HCT116 (cell line): ENCODE measurements at regions not wholly inside any gene's neighbourhood (a gene's known extent, or its start where the extent isn't known, plus 50 kb on each side); places are given as distances from the start of the nearest gene placed in this dataset.

Experiments used
- ATAC-seq: fragments of 200-7000 bp; cut with Tn5 transposase; 2 replicates; pipeline ENCODE4 v1.9.1; 2020; ENCODE audit warnings: mild to moderate bottlenecking, moderate library complexity
- BruUV-seq: library from RNA; stranded (reverse); fragments of 400-500 nt; replicated peaks from 2 replicates; lab custom pipeline; 2021; lab: Mats Ljungman, UMichigan
- CTCF ChIA-PET: fragments of 300-600 bp; sonication (Branson Sonifier 250); formaldehyde crosslinking; loops from one replicate; lab custom pipeline; 2021; ENCODE audit warnings: antibody characterized with exemption; lab: Charles Lee
- POLR2A ChIA-PET: fragments of 300-600, 350-600 bp; sonication (Branson Sonifier 250); formaldehyde crosslinking; loops from one replicate; lab custom pipeline; 2021; ENCODE audit warnings: antibody characterized with exemption; lab: Charles Lee
- RAD21 ChIA-PET, 2 experiments: fragments of 300-600 bp; sonication (Branson Sonifier 250); formaldehyde crosslinking; loops; one replicate each; lab custom pipeline; 2023; ENCODE audit warnings: low total read pairs in 2 of 2; ENCODE audit not compliant: uncharacterized antibody in 2 of 2, unreplicated experiment in 2 of 2, low non-redundant PET in 1 of 2; lab: Charles Lee
- DNase-seq: peaks from one replicate; pipeline ENCODE4 v3.0.0-alpha.2; 2010; ENCODE audit warnings: low read depth, low spot score
- H2AFZ ChIP-seq: fragments of 200-600 bp; shearing (Covaris generic), sonication (generic); 2 replicates; pipeline ENCODE4 v1.6.1; 2017; ENCODE audit warnings: low read depth, mixed run types, mixed read lengths, antibody characterized with exemption, low read length; ENCODE audit not compliant: poor library complexity, severe bottlenecking
- H3K27ac ChIP-seq: 2 replicates; pipeline ENCODE4 v1.5.1; 2012; ENCODE audit warnings: low read depth, low read length
- H3K27me3 ChIP-seq: fragments of 200-600 bp; sonication (generic); 2 replicates; pipeline ENCODE4 v1.6.1; 2016; ENCODE audit warnings: mixed run types, low read length, mixed read lengths; ENCODE audit not compliant: insufficient read depth
- H3K36me3 ChIP-seq, 2 experiments: fragments of 200-500 bp in 1 of 2; fragments of 200-600 bp in 1 of 2; sonication (Bioruptor generic) in 1 of 2; sonication (generic) in 1 of 2; 2 replicates each; pipeline versions ENCODE4 v1.5.1 to v1.6.1; 2014 to 2016; ENCODE audit warnings: low read length in 2 of 2, inconsistent platforms in 1 of 2, mixed read lengths in 1 of 2, mixed run types in 1 of 2; ENCODE audit not compliant: insufficient read depth in 2 of 2, control insufficient read depth in 1 of 2
- H3K4me1 ChIP-seq, 2 experiments: fragments of 200-600 bp in 1 of 2; sonication (generic) in 1 of 2; 2 replicates each; pipeline versions ENCODE4 v1.5.1 to v1.6.1; 2012 to 2017; ENCODE audit warnings: low read length in 2 of 2, inconsistent platforms in 1 of 2, mild to moderate bottlenecking in 1 of 2, mixed read lengths in 1 of 2, mixed run types in 1 of 2, moderate library complexity in 1 of 2; ENCODE audit not compliant: insufficient read depth in 2 of 2, control insufficient read depth in 1 of 2
- H3K4me2 ChIP-seq: fragments of 200-600 bp; sonication (generic); 2 replicates; pipeline ENCODE4 v1.6.1; 2017; ENCODE audit warnings: mixed run types, low read length, mixed read lengths
- H3K4me3 ChIP-seq, 2 experiments: fragments of 200-600 bp in 1 of 2; sonication (generic) in 1 of 2; replicated peaks in 1 of 2; 2 replicates each; pipeline ENCODE4 v1.5.1; 2011 to 2016; ENCODE audit warnings: low read length in 2 of 2, control low read depth in 1 of 2, low read depth in 1 of 2, mild to moderate bottlenecking in 1 of 2, mixed read lengths in 1 of 2, mixed run types in 1 of 2
- H3K79me2 ChIP-seq: fragments of 200-600 bp; sonication (generic); 2 replicates; pipeline ENCODE4 v1.6.1; 2017; ENCODE audit warnings: mild to moderate bottlenecking, mixed run types, low read length, moderate library complexity, mixed read lengths; ENCODE audit not compliant: insufficient read depth
- H3K9ac ChIP-seq: fragments of 200-600 bp; sonication (generic); 2 replicates; pipeline ENCODE4 v1.6.1; 2016; ENCODE audit warnings: low read length, mixed read lengths
- H3K9me2 ChIP-seq: fragments of 200-600 bp; sonication (generic), shearing (Covaris generic); 2 replicates; pipeline ENCODE4 v1.6.1; 2017; ENCODE audit warnings: mixed run types, mild to moderate bottlenecking, moderate library complexity; ENCODE audit not compliant: insufficient read depth
- H3K9me3 ChIP-seq, 2 experiments: fragments of 200-500 bp in 1 of 2; fragments of 200-600 bp in 1 of 2; sonication (Bioruptor generic) in 1 of 2; sonication (generic) in 1 of 2; 2 replicates each; pipeline ENCODE4 v1.6.1; 2014 to 2017; ENCODE audit warnings: low read length in 2 of 2, mixed read lengths in 2 of 2, inconsistent platforms in 1 of 2, low read depth in 1 of 2, mild to moderate bottlenecking in 1 of 2, mixed run types in 1 of 2, moderate library complexity in 1 of 2; ENCODE audit not compliant: control insufficient read depth in 1 of 2, insufficient read depth in 1 of 2
- H4K20me1 ChIP-seq: fragments of 200-600 bp; sonication (generic), shearing (Covaris generic); 2 replicates; pipeline ENCODE4 v1.6.1; 2017; ENCODE audit warnings: mixed run types, mild to moderate bottlenecking, moderate library complexity; ENCODE audit not compliant: insufficient read depth
- CBX3 ChIP-seq: IDR thresholded peaks from 2 replicates; pipeline ENCODE4 v1.6.1; 2012; ENCODE audit warnings: low read depth
- CTCF ChIP-seq, 3 experiments: fragments of 200-600 bp in 1 of 3; sonication (generic) in 1 of 3; IDR thresholded peaks in 2 of 3; conservative IDR thresholded peaks in 1 of 3; 2 replicates each; pipeline ENCODE4 v1.5.1; 2012 to 2017; ENCODE audit warnings: low read depth in 2 of 3, low read length in 2 of 3, antibody characterized with exemption in 1 of 3, borderline replicate concordance in 1 of 3, control low read depth in 1 of 3, mild to moderate bottlenecking in 1 of 3, mixed read lengths in 1 of 3, mixed run types in 1 of 3, moderate library complexity in 1 of 3; ENCODE audit not compliant: insufficient read depth in 1 of 3
- EGR1 ChIP-seq: IDR thresholded peaks from 2 replicates; pipeline ENCODE4 v1.6.1; 2012; ENCODE audit warnings: low read depth
- POLR2AphosphoS5 ChIP-seq: IDR thresholded peaks from 2 replicates; pipeline ENCODE4 v1.6.1; 2011; ENCODE audit warnings: mild to moderate bottlenecking, low read depth, low read length, moderate library complexity
- SIN3A ChIP-seq: IDR thresholded peaks from 2 replicates; pipeline ENCODE4 v1.6.1; 2012; ENCODE audit warnings: low read depth
- ZBTB33 ChIP-seq: IDR thresholded peaks from 2 replicates; pipeline ENCODE4 v1.6.1; 2011; ENCODE audit warnings: mild to moderate bottlenecking, low read length, moderate library complexity; ENCODE audit not compliant: insufficient replicate concordance; ENCODE audit errors: extremely low read depth
- intact Hi-C: fragments of 100-400 bp; cut with micrococcal nuclease; formaldehyde crosslinking; loops from 2 replicates; pipeline ENCODE4 v1.10.0; 2022

- TF ChIP-seq CTCF (IDR thresholded peaks at IDR 0.05 in 2 of 3, conservative IDR thresholded peaks at IDR 0.05 in 1 of 3; ENCODE audit: borderline replicate concordance in 1 of 3, insufficient read depth in 1 of 3, low read depth in 2 of 3, low read length in 2 of 3): no peak
- no peak for TF ChIP-seq SIN3A
- TF ChIP-seq CBX3: no peak
- TF ChIP-seq ZBTB33: no peak
- TF ChIP-seq EGR1: no peak
- TF ChIP-seq POLR2AphosphoS5: no peak
- Histone ChIP-seq H2AFZ (no peak overlapping the region), H3K9me2 (no peaks in the 10 kb centered on the region), H4K20me1 (no peaks in the 10 kb centered on the region), H3K79me2 (no peaks in the 10 kb centered on the region), H3K4me3 (no peak overlapping the region), H3K4me2 (no peak overlapping the region), H3K4me1 (no peaks in the 10 kb centered on the region), H3K27me3 (no peaks in the 10 kb centered on the region), H3K36me3 (no peaks in the 10 kb centered on the region), H3K9ac (no peak overlapping the region), H3K9me3 (no peaks in the 10 kb centered on the region), H3K27ac (no peak overlapping the region)
- ChIA-PET POLR2A (no interaction called here), RAD21 (no interaction called here), CTCF (interaction anchor here (0.8 kb wide), 1 partner anchor 14 kb away, joined by 3 read pairs; no protein-coding TSS in a partner anchor)
- BruUV-seq: no TSS peak
- DNase-seq (no peak), ATAC-seq (no peak)
- intact Hi-C loops: no loop called here
Measured at GRCh38 chr2:56107502-56108220, 76.1 kb upstream of the CCDC85A start.
